GM23248 (cell line): ENCODE measurements at regions not wholly inside any gene's neighbourhood (a gene's known extent, or its start where the extent isn't known, plus 50 kb on each side); places are given as distances from the start of the nearest gene placed in this dataset.

Experiments used
- EZH2 ChIP-seq: fragments of 200-600 bp; sonication (generic); IDR thresholded peaks from 2 replicates; pipeline ENCODE4 v1.6.1; 2018; ENCODE audit warnings: antibody characterized with exemption, mild to moderate bottlenecking; ENCODE audit not compliant: insufficient read depth, poor library complexity, severe bottlenecking
- EZH2phosphoT487 ChIP-seq: fragments of 200-600 bp; sonication (generic); IDR thresholded peaks from 2 replicates; pipeline ENCODE4 v1.6.1; 2018; ENCODE audit warnings: antibody characterized with exemption, moderate library complexity, mild to moderate bottlenecking, low read depth; ENCODE audit not compliant: insufficient read depth

DNA sequence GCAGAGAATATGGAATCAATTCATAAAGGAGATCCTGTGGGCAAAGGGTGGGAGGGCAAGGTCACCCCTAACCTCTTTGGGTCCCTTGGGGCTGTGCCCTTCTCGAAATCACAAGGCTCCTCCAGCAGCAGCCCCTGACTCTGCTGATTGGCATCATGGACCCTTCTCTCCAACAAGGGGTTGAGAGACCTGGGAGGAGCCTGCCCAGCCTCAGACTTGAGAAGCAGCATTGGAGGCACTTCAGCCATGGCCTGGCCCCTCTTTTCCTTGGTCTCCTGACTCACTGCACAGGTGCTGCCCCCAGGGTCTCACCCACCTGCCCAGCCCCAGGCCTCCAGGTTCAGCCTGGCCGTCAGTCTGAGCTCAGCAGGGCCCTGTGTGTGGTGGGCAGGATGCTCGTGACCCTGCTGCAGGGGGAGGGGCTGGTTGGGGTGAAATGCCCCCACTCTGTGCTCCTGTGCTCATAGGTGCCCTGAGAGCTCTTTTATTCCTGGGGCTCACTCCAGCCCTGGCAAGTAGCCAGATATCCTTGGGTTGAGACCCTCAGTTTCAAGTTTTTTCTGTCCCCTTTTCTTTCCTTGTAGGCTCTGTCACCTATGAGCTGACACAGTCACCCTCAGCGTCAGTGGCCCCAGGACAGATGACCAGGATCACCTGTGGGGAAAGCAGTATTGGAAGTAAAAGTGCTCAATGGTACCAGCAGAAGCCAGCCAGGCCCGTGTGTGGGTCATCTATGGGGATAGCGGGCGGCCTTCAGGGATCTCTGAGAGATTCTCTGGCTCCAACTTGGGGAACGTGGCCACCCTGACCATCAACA, 110.8 kb downstream of the GGTLC2 start:
- TF ChIP-seq EZH2 (no peak), EZH2phosphoT487 (no peak)
